Mesendoderm (in vitro differentiated cells): ENCODE measurements at regions not wholly inside any gene's neighbourhood (a gene's known extent, or its start where the extent isn't known, plus 50 kb on each side); places are given as distances from the start of the nearest gene placed in this dataset.

Experiments
- DNase-seq: peaks from one replicate; pipeline ENCODE4 v3.0.0; 2013
- H2AK5ac ChIP-seq: 2 replicates; pipeline ENCODE4 v1.6.1; 2013; ENCODE audit warnings: low read length, inconsistent platforms
- H2BK120ac ChIP-seq: 2 replicates; pipeline ENCODE4 v1.6.1; 2013; ENCODE audit warnings: low read depth, mild to moderate bottlenecking, low read length, moderate library complexity, mixed read lengths
- H2BK15ac ChIP-seq: replicated peaks from 2 replicates; pipeline ENCODE4 v1.6.1; 2013; ENCODE audit warnings: low read depth, mild to moderate bottlenecking, moderate library complexity
- H2BK5ac ChIP-seq: 2 replicates; pipeline ENCODE4 v1.6.1; 2013; ENCODE audit warnings: low read length, inconsistent platforms
- H3K18ac ChIP-seq: 2 replicates; pipeline ENCODE4 v1.6.1; 2013; ENCODE audit warnings: mild to moderate bottlenecking, low read length, mixed read lengths
- H3K23ac ChIP-seq: one replicate; pipeline ENCODE4 v1.6.1; 2013; ENCODE audit warnings: low read length
- H3K27ac ChIP-seq: 2 replicates; pipeline ENCODE4 v1.5.1; 2013; ENCODE audit warnings: low read depth, mild to moderate bottlenecking, inconsistent platforms, low read length, moderate library complexity
- H3K27me3 ChIP-seq: 2 replicates; pipeline ENCODE4 v1.6.1; 2013; ENCODE audit warnings: low read length, control low read depth, mild to moderate bottlenecking, inconsistent platforms; ENCODE audit not compliant: insufficient read depth, poor library complexity
- H3K36me3 ChIP-seq: 2 replicates; pipeline ENCODE4 v1.6.1; 2013; ENCODE audit warnings: low read length, inconsistent platforms; ENCODE audit not compliant: control insufficient read depth, insufficient read depth
- H3K4ac ChIP-seq: one replicate; pipeline ENCODE4 v1.6.1; 2013; ENCODE audit warnings: low read depth, mild to moderate bottlenecking, low read length, moderate library complexity
- H3K4me1 ChIP-seq: 2 replicates; pipeline ENCODE4 v1.6.1; 2013; ENCODE audit warnings: low read depth, low read length, inconsistent platforms; ENCODE audit not compliant: control insufficient read depth
- H3K4me2 ChIP-seq: 2 replicates; pipeline ENCODE4 v1.6.1; 2013; ENCODE audit warnings: low read length
- H3K4me3 ChIP-seq: 2 replicates; pipeline ENCODE4 v1.5.1; 2013; ENCODE audit warnings: mild to moderate bottlenecking, low read length
- H3K56ac ChIP-seq: one replicate; pipeline ENCODE4 v1.6.1; 2013; ENCODE audit warnings: low read length
- H3K79me1 ChIP-seq: 2 replicates; pipeline ENCODE4 v1.6.1; 2013; ENCODE audit warnings: low read length, inconsistent platforms
- H3K79me2 ChIP-seq: 2 replicates; pipeline ENCODE4 v1.6.1; 2013; ENCODE audit warnings: mild to moderate bottlenecking, low read length; ENCODE audit not compliant: control insufficient read depth, insufficient read depth
- H3K9ac ChIP-seq: 2 replicates; pipeline ENCODE4 v1.6.1; 2013; ENCODE audit warnings: low read length, inconsistent platforms
- H4K5ac ChIP-seq: one replicate; pipeline ENCODE4 v1.6.1; 2013; ENCODE audit warnings: low read length
- H4K8ac ChIP-seq: one replicate; pipeline ENCODE4 v1.6.1; 2013; ENCODE audit warnings: low read depth, mild to moderate bottlenecking, control low read depth, low read length, moderate library complexity
- WGBS: extraction: QIAGEN DNeasy Blood & Tissue Kit; methylation state at CpG from one replicate; pipeline ENCODE4 v1.1.7; 2013; ENCODE audit warnings: low lambda C conversion rate, missing lambda C conversion rate; ENCODE audit not compliant: insufficient coverage; ENCODE audit errors: extremely low coverage; 5-methylcytosine and 5-hydroxymethylcytosine counted together

- no peak overlapping the region for H3K18ac ChIP-seq
- H3K79me2 ChIP-seq, result no peaks in the 10 kb centered on the region
- H3K27ac ChIP-seq, result no peak overlapping the region
- H3K56ac ChIP-seq, result no peak overlapping the region
- peaks cover 2% of the 10 kb centered on the region for H3K4me1 ChIP-seq
- H3K79me1 ChIP-seq, result no peaks in the 10 kb centered on the region
- H3K23ac ChIP-seq, result no peak overlapping the region
- H3K9ac ChIP-seq, result no peak overlapping the region
- no peak overlapping the region for H4K5ac ChIP-seq
- no peak overlapping the region for H3K4me3 ChIP-seq
- H2AK5ac ChIP-seq, result no peak overlapping the region
- no peak overlapping the region for H2BK15ac ChIP-seq
- H4K8ac ChIP-seq, result no peak overlapping the region
- no peak for DNase-seq
- H3K4ac ChIP-seq, result no peak overlapping the region
- WGBS, result no CpG with 5 or more reads among the region's 3 CpGs
- no peak overlapping the region for H3K4me2 ChIP-seq
- no peak overlapping the region for H2BK5ac ChIP-seq
- H3K27me3 ChIP-seq, result no peaks in the 10 kb centered on the region
- no peak overlapping the region for H2BK120ac ChIP-seq
- H3K36me3 ChIP-seq, result no peaks in the 10 kb centered on the region
These were observed 1493.6 kb downstream of the AACS start for GRCh38 chr12:126558810-126559209.

- Histone ChIP-seq H3K27me3 (no peaks in the 10 kb centered on the region), H4K8ac (no peak overlapping the region), H3K27ac (no peak overlapping the region), H3K18ac (no peak overlapping the region), H3K4me2 (no peak overlapping the region), H3K9ac (no peak overlapping the region), H3K23ac (no peak overlapping the region), H3K79me1 (no peaks in the 10 kb centered on the region), H2BK120ac (no peak overlapping the region), H2BK15ac (no peak overlapping the region), H4K5ac (no peak overlapping the region), H3K4me1 (no peaks in the 10 kb centered on the region), H3K36me3 (no peaks in the 10 kb centered on the region), H2BK5ac (no peak overlapping the region), H2AK5ac (no peak overlapping the region), H3K79me2 (no peaks in the 10 kb centered on the region), H3K4ac (no peak overlapping the region), H3K56ac (no peak overlapping the region), H3K4me3 (no peak overlapping the region)
- no CpG with 5 or more reads among the region's 18 CpGs for WGBS
- no peak for DNase-seq
These were observed 1501.8 kb downstream of the AACS start for GRCh38 chr12:126567016-126567415.

- WGBS, result no CpG with 5 or more reads among the region's 5 CpGs
- H2BK120ac ChIP-seq, result no peak overlapping the region
- no peaks in the 10 kb centered on the region for H3K79me1 ChIP-seq
These were observed 1504.5 kb downstream of the AACS start for GRCh38 chr12:126569706-126570105.

GRCh38 chr12:126570566-126570965 lies 1505.3 kb downstream of the AACS start:
- no peaks in the 10 kb centered on the region for H3K36me3 ChIP-seq
- no peak overlapping the region for H2BK120ac ChIP-seq
- H3K4me2 ChIP-seq, result no peak overlapping the region
- H3K18ac ChIP-seq, result no peak overlapping the region
- H3K4me3 ChIP-seq, result no peak overlapping the region
- no peaks in the 10 kb centered on the region for H3K27me3 ChIP-seq
- no peak overlapping the region for H3K23ac ChIP-seq
- H2AK5ac ChIP-seq, result no peak overlapping the region
- H3K56ac ChIP-seq, result no peak overlapping the region
- no peak overlapping the region for H2BK15ac ChIP-seq
- H2BK5ac ChIP-seq, result no peak overlapping the region
- H4K5ac ChIP-seq, result no peak overlapping the region
- no peaks in the 10 kb centered on the region for H3K79me2 ChIP-seq
- H3K9ac ChIP-seq, result no peak overlapping the region
- WGBS, result no CpG with 5 or more reads among the region's 3 CpGs
- H4K8ac ChIP-seq, result no peak overlapping the region
- H3K27ac ChIP-seq, result no peak overlapping the region
- DNase-seq, result no peak
- H3K4ac ChIP-seq, result no peak overlapping the region
- no peaks in the 10 kb centered on the region for H3K79me1 ChIP-seq
- no peaks in the 10 kb centered on the region for H3K4me1 ChIP-seq

More at GRCh38 chr12:126569706-126570105, 1504.5 kb downstream of the AACS start:
- H3K27me3 ChIP-seq, result no peaks in the 10 kb centered on the region
- no peak overlapping the region for H2BK5ac ChIP-seq
- no peaks in the 10 kb centered on the region for H3K36me3 ChIP-seq
- no peaks in the 10 kb centered on the region for H3K79me2 ChIP-seq
- no peak overlapping the region for H3K4me2 ChIP-seq
- no peak overlapping the region for H4K5ac ChIP-seq
- no peak overlapping the region for H3K18ac ChIP-seq
- H2BK15ac ChIP-seq, result no peak overlapping the region
- H3K4ac ChIP-seq, result no peak overlapping the region
- no peaks in the 10 kb centered on the region for H3K4me1 ChIP-seq
- H3K9ac ChIP-seq, result no peak overlapping the region
- H3K23ac ChIP-seq, result no peak overlapping the region
- H3K56ac ChIP-seq, result no peak overlapping the region
- DNase-seq, result no peak
- H2AK5ac ChIP-seq, result no peak overlapping the region
- no peak overlapping the region for H4K8ac ChIP-seq
- no peak overlapping the region for H3K4me3 ChIP-seq
- no peak overlapping the region for H3K27ac ChIP-seq

GRCh38 chr12:126572170-126572569 lies 1506.9 kb downstream of the AACS start:
- H3K23ac ChIP-seq, result no peak overlapping the region
- H2BK120ac ChIP-seq, result no peak overlapping the region
- no peak overlapping the region for H3K4me3 ChIP-seq
- H3K36me3 ChIP-seq, result no peaks in the 10 kb centered on the region
- no peaks in the 10 kb centered on the region for H3K79me2 ChIP-seq
- no peak overlapping the region for H4K8ac ChIP-seq
- no peaks in the 10 kb centered on the region for H3K79me1 ChIP-seq
- H3K4me2 ChIP-seq, result no peak overlapping the region
- no peak overlapping the region for H3K4ac ChIP-seq
- no peak overlapping the region for H2AK5ac ChIP-seq
- no peak overlapping the region for H3K27ac ChIP-seq
- H4K5ac ChIP-seq, result no peak overlapping the region
- no peak overlapping the region for H3K56ac ChIP-seq
- no peak overlapping the region for H2BK15ac ChIP-seq
- no peak overlapping the region for H2BK5ac ChIP-seq
- H3K9ac ChIP-seq, result no peak overlapping the region
- no peaks in the 10 kb centered on the region for H3K4me1 ChIP-seq
- no peak overlapping the region for H3K18ac ChIP-seq
- H3K27me3 ChIP-seq, result no peaks in the 10 kb centered on the region
- DNase-seq, result no peak

GRCh38 chr12:126581655-126582054 lies 1516.4 kb downstream of the AACS start:
- Histone ChIP-seq H3K56ac (no peak overlapping the region), H3K18ac (no peak overlapping the region), H2BK5ac (no peak overlapping the region), H3K9ac (no peak overlapping the region), H4K5ac (no peak overlapping the region), H4K8ac (no peak overlapping the region), H3K36me3 (no peaks in the 10 kb centered on the region), H3K4me3 (no peak overlapping the region), H2BK120ac (no peak overlapping the region), H2AK5ac (no peak overlapping the region), H3K4me2 (no peak overlapping the region), H3K23ac (no peak overlapping the region), H2BK15ac (no peak overlapping the region), H3K79me2 (no peaks in the 10 kb centered on the region), H3K4me1 (no peaks in the 10 kb centered on the region), H3K79me1 (no peaks in the 10 kb centered on the region), H3K27me3 (no peaks in the 10 kb centered on the region), H3K4ac (no peak overlapping the region), H3K27ac (no peak overlapping the region)
- DNase-seq, result no peak
